SW480 (cell line): ENCODE measurements at regions not wholly inside any gene's neighbourhood (a gene's known extent, or its start where the extent isn't known, plus 50 kb on each side); places are given as distances from the start of the nearest gene placed in this dataset.
"Not testable (repeated sequence)": the region's sequence is repeated elsewhere in the genome, so short reads cannot be mapped to it uniquely, and the experiment has no call there.

Experiments
- DNase-seq: peaks from one replicate; pipeline ENCODE4 v3.0.0-alpha.2; 2016; ENCODE audit warnings: low spot score

DNA sequence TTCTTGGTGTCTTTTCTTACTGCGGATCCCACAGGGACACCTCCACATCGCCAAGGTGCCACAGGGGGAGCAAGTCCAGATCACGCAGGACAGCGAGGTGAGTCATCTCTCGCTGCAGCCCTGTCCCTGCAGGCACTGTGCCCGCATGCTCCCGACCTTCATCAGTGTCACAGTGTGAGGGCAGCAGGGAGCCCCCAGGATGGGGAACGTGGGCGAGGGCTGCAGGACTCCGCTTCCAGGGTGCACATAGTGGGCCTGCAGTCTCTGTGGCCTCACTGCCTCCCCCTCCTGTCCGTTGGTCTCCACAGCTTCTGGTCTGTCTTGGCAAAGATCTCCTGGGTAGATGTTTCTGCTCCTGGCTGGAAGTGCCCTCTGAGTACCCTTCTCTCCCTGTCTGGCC is 78.0 kb downstream of the NPIPB11 start:
- not testable (repeated sequence) for DNase-seq

DNA sequence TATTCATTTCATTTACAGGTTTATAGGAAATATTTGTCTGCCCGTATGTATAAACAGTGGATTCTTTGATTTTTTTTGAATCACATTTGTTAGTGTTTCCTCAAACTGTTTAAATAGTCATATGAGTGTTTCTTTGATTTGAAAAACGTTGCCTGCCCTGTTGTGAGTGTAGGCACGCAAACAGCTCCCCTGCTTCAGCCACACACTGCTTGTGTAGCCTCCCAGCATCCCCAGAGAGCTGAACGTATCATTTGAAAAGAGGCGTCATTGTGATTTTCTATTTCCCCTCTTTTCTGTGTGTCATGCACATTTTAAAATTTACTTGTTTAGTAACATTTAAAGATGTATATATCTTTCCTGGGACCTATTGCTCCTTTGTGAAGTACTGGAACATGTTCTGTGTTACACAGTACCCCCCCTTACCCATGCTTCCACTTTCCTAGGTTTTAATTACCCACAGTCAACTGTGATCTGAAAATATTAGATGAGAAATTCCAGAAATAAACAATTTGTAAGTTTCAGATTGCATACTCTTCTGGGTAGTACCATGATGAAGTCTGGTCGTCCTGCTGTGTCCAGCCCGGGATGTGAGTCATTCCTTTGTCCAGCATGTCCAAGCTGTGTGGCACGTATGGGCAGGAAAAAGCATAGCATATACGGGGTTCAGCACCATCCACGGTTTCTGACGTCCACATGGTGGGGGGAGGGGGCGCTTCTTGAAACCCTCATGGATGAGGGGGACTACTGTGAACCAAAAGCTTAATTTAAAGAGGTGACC is 78.7 kb downstream of the NPIPB11 start:
- DNase-seq = not testable (repeated sequence)

DNA sequence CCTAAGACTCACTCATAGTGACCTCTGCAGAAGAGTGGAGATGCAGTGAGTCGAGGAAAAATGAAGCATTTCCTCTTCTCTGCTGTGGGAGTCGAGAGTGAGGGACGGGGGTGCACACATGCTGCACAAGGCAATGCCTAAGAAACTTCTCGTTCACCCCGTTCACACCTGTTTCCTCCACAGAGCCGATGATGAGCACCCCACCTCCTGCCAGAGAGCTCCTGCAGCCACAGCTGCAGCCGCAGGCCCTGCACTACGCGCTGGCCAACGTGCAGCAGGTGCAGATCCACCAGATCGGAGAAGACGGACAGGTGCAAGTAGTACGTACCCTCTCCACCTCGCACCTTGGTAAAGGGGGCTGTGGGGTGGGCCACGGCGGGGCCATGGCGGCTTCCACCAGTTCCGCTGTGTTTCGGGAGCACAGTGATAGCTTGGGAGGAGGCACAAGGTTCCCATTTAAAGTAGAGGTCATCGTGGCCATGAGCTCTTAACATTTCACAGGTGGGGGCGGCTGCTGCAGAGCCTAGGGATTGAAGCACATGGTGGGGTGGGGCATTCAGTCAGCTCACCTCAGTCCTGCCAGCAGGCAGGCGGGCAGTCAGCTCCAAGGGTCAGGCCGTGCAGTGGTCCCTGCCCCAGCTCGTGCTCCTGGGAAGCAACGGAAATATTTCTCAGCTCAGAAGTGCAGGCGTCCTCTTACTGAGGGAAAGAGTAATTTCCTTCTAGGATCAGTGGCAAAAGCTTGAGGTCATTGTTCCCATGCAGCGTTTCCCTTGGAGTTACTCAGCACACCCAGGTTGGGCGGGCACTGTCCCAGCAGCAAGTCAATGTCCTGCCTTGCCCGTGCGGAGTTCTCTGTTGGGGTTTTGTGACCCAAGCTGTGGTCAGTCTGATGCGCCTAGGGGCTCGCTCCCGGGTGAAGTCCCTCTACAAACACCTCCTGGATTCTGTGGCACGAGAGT is 80.1 kb downstream of the NPIPB11 start:
- not testable (repeated sequence) for DNase-seq

DNA sequence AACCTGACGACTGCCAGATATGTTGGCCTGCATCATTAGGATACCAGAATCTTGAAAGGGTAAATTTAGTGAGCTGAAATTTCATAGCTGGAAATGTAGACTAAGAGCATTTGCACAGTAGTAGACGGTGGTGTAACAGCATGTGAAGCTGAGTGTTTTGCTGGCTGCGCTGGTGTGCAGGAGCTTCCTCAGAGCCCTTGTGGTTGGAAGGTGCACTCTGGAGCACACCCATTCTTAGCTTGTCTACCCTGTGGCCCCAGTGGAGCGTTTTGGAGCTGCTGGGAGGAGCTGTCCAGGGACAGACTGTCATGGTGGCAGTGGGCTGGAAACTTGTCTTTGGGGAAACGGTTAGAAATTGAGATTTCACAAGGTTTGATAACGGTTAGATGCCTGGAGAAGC is 82.8 kb downstream of the NPIPB11 start:
- DNase-seq = not testable (repeated sequence)

DNA sequence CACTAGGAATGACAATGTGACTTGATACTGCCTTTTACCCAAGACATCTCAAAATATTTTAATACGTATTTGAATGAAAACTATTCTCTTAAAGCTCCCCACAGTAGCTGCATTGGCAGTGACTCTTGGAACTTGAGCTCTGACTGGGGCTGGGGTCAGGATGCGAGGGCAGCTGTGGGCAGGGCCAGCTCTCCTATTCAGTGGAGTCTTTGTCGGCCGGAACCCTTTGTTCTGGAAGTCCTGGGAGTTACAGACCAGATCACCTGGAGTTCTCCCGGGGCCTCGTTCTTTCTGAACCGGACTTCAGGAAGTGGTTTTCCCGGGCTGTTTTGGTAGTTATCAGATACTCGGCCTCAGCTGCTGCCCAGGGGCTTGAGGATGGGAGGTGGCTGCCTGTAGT is 84.9 kb downstream of the NPIPB11 start:
- no peak for DNase-seq

DNA sequence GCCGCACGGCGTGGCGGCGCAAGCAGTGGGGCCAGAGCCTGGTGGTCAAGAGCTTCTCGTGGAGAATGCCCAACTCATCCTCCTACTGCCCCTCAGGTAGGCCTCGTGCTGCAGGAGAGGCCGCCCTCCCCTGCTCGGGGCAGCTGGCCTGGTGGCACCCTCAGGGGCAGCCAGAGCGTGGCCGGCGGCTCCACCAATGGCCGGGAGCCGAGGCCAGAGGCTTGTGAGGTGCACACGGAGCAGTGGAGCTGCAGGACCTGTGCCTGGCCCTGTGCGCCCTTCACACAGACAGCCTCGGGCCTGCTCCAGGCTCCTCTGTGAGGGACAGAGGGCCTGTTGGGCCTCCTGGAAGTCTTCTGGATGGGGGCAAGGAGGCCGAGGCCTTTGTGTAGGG is 85.5 kb downstream of the NPIPB11 start:
- no peak for DNase-seq

DNA sequence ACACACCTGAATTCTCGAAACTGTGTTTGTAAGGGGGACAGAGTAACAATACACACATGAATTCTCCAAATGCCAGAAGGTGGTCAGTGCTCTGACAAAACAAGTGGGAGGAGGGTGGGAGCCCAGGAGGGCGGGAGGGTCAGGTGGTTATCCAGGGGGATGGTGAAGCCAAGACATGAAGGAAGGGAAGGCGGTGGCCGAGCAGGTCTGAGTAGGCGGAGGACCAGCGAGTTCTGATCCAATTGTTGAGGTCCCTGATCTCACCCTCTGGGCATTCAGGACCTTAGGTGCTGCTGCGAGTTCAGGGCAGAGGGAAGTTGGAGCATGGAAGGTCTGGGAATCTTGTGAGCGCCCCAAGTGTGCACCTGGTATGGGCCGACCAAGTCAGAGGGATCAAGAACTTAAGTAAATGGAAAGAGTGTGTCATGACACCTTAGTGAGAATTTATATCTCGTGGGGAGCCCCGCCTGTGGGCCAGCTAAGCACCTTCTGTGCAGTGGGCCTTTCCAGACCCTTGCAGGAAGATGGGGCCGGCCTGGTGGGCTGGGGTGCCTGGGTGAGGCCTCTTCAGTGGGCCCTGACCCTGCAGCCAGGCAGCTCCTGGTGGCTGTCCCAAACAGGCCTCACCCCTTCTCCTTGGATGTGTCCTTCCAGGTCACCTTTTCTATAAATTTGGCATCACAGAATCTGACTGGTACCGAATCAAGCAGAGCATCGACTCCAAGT is 86.1 kb downstream of the NPIPB11 start:
- DNase-seq = no peak

DNA sequence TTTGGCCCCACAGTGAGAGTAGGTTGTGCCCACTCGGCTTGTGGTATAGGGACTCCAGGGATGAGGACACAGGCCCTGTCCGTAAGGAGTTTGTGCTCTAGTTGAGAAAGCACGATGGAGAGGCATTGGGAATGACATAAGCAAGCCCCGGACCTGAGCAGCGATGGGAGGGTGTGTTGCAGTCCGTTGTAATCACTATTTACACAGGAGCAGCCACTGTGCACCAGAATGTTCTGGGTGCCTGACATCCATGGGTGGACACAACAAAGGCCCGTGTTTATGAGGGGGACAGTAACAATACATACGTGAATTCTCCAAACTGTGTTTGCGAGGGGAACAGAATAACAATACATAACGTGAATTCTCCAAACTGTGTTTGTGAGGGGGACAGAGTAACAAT is 86.8 kb downstream of the NPIPB11 start:
- no peak for DNase-seq

DNA sequence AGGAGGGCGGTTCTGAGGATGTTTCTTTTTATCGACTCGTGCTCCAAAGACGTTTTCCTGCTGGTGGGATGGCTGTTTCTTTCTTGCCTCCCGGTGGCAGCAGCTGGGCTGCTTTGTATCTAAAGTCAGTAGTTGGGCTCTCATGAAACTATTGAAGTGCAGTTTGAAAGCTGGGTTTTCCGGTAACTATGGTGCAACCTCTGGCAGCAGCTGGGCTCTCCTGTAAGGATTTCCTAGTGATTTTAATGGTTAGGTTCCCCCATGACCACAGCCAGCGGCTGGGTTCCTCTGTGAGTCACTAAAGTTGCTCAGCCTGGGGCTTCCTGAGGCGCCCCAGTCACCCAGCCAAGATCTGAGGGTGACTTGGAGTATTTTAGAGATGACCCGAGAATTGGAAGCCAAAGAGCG is 87.9 kb downstream of the NPIPB11 start:
- DNase-seq = not testable (repeated sequence)

DNA sequence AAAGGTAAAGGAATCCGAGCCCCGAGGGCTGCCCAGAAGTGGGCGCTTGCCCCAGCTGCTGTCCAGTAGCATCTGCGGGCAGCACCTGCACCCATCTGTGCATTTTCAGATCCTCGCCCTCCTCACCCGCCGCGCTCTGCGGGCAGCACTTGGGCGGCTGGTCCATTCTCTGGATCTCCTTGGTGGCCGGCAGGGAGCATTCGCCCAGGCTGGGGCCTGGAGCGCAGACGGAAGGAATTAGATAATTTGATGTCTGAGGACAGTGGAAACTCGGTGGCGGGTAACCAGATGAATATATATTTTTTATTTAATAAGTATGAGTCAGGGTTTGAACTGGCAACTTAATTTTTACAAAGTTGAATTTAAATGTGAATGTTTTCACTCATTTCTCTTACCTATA is 88.5 kb downstream of the NPIPB11 start:
- DNase-seq = no peak

DNA sequence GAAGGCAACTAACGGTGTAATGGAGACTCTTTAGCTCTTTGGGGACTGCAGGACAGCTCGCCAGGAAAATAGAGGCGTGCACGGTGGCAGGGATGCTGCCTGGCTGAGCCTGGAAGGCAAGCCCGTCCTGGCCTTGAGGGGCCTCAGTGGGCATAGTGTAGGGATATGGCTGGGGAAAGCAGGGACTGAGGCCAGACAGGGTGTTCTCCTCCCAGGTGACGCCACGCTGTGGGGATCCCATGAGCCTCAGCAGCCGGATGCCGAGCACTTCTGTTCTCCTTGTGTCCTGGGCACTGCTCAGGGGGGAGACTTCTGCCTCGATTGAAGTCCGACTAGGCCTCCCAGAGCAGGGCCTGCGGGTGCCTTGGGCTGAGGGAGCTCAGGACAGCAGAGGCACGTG is 89.2 kb downstream of the NPIPB11 start:
- DNase-seq = no peak

DNA sequence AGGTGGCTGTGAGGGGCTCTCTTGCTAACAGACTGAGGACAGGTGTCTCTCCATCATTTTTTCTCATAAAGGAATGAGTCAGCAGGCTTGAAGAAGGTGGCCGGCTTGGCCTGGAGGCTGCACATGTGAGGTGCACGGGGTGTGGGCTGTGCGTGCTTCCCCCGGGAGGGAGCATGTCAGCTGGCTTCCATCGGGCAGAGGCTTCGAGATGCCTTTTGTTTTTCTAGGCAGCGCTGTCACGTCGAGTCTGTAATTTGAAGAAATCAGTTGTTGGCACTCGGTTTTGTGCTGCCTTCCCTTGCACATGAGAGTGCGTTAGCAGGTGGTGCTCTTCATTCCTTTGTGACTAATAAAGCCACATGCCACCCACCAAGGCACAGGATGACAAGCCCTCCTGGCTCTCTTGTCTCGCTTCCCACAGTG is 89.7 kb downstream of the NPIPB11 start:
- DNase-seq = no peak

DNA sequence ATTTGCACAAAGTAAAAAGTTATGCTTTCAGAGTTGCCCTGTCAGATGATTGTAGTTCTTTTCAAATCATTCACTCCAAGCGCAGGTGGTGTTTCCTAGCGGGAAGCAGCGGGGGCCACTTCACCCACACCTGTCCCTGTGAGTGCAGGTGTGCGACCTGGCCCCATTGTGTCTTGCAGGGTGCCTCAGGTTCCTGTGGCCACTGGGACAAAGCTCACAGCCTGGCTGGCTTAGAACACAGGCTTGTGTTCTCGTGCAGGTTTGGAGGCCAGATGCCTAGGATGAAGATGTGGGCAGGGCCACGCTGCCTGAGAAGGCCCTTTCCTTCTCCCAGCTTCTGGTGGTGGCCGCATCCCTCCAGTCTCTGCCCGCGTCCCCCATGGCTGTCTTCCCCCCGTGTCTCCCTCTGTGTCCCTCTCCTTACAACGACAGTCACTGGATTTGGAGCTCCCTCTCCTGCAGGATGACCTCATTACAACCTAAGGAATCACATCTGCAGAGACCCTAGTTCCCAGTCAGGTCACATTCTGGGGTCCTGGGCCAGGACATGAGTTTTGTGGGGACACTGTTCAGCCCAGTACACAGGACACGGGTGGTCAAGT is 90.5 kb downstream of the NPIPB11 start:
- DNase-seq = no peak

DNA sequence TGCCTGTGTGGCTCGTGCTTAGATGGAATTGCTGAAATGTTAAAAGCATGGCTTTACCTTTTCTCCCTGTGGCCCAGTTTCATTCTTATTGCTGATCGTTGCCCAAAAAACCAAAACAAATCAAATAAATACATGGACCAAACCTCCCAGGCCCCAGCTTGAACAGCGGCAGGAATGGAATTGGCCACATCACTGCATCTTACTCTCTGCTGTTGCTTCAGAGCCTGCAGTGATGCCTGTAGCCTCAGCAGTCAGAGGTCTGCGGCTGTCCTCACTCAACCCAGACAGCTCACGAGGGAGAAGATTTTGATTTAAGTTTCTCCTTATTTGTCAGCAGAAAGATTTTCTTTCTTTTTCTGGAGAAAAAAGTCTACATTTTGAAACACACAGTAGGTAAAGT is 91.5 kb downstream of the NPIPB11 start:
- DNase-seq = no peak

DNA sequence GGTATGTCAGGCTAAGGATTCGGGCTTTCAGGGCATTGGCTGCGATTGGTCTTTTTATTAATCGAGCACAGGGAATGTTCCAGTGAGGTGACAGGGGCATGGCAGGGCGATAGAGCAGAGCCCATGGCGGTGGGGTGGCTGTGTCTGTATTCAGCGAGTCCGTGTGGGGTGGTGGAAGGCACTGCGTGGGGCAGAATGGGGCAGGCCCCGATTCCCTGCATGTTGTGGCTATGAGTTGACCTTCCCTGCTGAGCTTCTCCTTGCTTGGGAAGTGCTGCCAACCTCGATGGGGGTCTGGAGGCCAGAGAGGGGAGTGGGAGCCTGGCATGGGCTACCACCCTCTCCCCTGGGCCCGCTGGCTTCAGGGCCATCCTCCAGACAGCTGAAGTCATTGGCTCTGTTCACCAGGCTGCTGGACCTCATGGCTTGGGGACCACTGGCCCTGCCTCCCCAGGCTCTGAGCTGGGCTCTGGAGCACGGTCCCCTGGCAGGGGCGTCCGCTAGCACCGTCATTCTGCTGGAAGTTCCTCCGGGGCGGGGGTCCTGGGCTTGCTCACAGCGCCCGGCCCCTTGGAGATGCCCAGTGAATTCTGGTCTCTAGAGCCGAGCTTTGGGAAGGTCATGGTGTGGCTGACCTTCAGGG is 92.1 kb downstream of the NPIPB11 start:
- DNase-seq = no peak

DNA sequence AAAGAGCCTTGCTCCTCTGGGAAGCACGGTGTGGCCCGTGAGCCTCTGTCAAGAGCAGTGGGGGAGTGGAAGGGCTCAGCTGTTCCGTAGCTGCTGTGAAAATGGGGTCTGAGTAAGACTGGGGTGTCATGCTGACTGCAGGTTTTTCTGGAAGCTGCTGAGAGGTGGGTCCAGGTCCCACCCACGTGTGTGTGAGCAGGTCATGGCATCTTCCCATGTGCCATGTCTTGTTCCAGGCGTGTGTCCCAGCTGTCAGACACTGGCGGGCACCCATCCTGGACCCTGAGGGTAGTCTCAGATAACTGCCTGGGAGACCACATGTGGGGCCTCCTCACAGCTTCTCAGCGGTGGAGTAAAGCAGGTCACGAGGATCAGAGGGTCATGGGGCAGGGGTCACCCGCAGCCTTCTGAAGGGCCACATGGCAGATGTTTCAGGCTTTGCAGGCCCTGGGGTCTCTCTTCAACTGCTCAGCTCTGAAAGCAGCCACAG is 92.9 kb downstream of the NPIPB11 start:
- DNase-seq = no peak

DNA sequence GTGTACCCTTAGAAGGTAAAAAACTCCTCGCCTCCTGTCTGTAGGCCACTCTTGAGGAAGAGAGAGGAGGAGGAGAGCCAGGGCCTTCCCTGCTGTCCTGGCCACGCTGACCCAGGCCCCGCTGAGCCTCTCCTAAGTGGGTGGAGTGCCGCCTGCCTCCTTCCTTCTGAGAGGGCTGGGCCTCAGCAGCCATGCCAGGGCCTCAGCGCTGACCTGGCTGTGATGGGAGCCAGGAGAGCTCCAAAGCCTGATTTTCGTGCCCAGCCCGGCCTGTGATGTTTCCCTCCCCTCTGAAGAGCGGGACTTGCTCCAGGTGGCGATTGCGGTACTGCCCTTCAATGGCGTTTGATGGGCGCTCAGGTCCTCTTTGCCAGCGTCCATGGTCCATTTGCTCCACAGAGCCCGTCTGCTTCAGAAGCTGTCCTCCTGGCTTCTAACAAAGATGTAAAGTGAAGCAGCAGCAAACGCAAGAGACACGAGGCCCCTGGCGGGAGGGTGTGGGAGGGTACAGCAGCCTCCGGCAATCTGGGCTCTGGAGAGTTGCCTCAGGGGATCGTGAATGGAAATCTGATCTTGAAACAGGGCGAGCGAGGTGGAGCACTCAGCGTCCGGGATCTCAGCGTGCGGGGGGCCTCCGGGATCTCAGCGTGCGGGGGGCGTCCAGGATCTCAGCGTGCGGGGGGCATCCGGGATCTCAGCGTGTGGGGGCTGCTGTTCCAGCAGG is 93.5 kb downstream of the NPIPB11 start:
- no peak for DNase-seq

DNA sequence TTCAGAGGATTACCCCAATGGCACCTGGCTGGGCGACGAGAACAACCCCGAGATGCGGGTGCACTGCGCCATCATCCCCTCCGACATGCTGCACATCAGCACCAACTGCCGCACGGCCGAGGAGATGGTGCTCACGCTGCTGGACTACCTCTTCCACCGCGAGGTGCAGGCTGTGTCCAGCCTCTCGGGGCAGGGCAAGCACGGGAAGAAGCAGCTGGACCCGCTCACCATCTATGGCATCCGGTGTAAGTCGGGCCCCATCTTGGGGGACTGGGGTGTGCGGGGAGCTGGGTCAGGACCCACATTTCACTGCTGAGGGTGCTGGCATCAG is 94.2 kb downstream of the NPIPB11 start:
- not testable (repeated sequence) for DNase-seq

DNA sequence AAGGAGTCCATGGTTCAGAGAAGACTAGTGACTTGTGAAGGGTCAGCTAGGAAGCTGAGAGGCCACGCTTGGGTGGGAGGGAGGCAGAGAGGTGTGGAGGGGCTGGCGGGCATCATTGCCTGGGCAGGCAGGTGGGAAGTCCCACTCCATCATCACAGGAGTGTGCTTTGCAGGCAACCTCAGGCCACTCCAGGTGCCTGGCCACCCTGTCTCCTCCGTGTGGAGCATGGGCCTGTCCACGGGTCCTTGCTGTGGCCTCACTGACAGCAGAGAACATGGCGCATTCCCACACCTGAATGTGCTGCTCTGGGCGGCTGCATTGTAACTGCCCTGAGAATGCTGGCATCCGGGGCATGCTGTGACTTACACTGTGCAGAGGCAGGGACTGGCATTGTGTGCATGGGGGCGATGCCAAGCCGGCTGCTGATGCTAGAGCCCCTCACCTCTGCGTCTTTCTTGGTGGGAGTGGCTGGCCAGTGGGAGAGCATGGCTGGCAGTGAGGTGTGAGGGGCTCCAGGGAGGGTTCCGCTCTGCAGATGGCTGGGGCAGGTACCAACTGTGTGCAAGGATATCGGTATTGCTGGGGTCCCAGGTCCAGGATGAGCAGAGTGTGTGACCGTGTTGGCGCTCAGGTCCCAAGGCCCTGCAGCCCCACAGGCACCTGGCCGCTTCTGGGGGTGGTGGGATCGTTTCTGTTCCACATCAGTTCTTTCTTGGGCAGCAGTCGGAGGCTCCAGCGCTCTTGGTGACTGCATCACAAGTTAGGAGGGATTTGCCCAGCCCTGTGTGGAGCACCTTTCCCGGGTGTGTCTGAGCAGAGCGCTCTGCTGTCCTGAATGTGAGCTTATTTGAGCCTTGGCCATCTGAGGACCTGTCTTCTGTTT is 94.8 kb downstream of the NPIPB11 start:
- DNase-seq = no peak

DNA sequence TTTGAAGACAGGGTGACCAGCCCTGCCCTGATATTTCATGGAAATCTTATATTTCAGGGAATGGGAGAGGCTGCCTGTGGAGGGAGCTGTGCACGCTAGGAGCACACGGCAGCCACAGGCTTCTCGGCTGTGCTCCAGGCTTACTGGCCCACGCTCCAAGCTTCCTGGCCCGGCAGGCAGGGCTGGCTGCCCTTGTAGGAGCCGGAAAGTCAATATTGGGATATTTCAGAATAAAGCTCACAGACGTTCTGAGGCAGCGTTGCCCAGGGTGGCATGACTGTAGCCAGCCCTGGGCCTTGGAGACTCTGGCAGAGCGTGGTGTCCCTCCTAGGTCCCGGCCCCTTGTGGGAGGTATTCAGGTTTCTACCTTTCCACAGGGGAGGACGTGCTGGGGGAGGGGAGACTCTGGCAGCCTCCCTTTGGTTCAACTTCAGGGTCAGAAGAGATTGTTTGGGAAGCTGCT is 95.6 kb downstream of the NPIPB11 start:
- no peak for DNase-seq
